ENCODE measurements at regions not wholly inside any gene's neighbourhood (a gene's known extent, or its start where the extent isn't known, plus 50 kb on each side); places are given as distances from the start of the nearest gene placed in this dataset.

DNA sequence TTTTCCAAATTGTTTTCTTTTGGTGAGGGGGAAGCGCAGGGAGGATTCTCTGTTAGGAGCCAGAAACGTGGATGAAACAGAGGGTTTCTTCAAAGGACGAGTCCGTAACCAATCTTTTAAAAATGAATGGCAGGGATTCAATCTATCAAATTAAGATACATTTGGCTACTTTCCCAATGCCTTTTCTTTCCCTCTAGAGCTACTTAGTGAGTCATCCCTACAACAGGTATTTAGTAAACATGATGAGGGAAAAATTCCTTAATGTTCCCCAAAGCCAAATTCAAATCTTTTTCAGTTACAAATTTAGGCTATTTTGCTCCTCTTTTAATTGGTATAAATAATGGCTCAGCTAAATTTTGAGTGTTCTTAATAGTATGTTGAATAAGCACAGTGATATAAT is 366.4 kb upstream of the RIOK2 start:
- no peak for DNase-seq
- Histone ChIP-seq H3K4me3 (no peak overlapping the region), H3K27me3 (ENCODE audit: low read depth) (no peaks in the 10 kb centered on the region), H3K36me3 (no peaks in the 10 kb centered on the region), H3K4me1 (peaks cover 9% of the 10 kb centered on the region), H3K27ac (replicated peaks) (no peak overlapping the region), H3K9me3 (replicated peaks) (no peaks in the 10 kb centered on the region)
- TF ChIP-seq CTCF (IDR thresholded peaks at IDR 0.05; ENCODE audit: borderline replicate concordance): no peak
- intact Hi-C loops (cut with micrococcal nuclease): no loop called here

DNA sequence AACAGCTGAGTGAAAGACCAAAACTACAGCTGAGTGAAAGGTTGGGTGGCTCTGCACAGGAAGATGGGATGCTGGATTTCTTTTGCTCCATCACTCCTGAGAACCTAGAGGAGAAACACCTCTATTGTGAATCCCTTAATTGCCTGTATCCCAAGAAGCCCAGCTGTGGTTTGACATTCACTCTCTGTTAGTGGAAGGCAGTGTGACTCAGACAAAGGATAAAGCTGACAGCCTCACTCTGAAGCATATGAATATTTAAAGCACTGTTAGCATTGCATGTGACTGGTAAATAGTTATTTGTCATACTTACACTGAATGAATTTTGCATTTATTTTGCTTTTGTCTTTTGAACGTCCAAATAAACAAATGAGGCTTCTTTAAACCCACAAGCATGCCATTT is 367.1 kb upstream of the RIOK2 start:
- H3K27ac ChIP-seq (replicated peaks): no peak overlapping the region
- no peaks in the 10 kb centered on the region for H3K27me3 ChIP-seq (ENCODE audit: low read depth)
- no peak overlapping the region for H3K4me3 ChIP-seq
- H3K9me3 ChIP-seq (replicated peaks): no peaks in the 10 kb centered on the region
- no peaks in the 10 kb centered on the region for H3K36me3 ChIP-seq
- no peak for TF ChIP-seq CTCF (IDR thresholded peaks at IDR 0.05; ENCODE audit: borderline replicate concordance)
- H3K4me1 ChIP-seq: peaks cover 9% of the 10 kb centered on the region
- intact Hi-C loops (cut with micrococcal nuclease): no loop called here
- DNase-seq: no peak

- DNase-seq: no peak
- no peaks in the 10 kb centered on the region for H3K9me3 ChIP-seq (replicated peaks)
- no peak for TF ChIP-seq CTCF (IDR thresholded peaks at IDR 0.05; ENCODE audit: borderline replicate concordance)
- H3K36me3 ChIP-seq: no peaks in the 10 kb centered on the region
- H3K4me1 ChIP-seq: peaks cover 7% of the 10 kb centered on the region
- intact Hi-C loops (cut with micrococcal nuclease): no loop called here
- no peaks in the 10 kb centered on the region for H3K27me3 ChIP-seq (ENCODE audit: low read depth)
- H3K4me3 ChIP-seq: no peak overlapping the region
- no peak overlapping the region for H3K27ac ChIP-seq (replicated peaks)
Measured at GRCh38 chr5:97550818-97551217, 367.8 kb upstream of the RIOK2 start.

DNA sequence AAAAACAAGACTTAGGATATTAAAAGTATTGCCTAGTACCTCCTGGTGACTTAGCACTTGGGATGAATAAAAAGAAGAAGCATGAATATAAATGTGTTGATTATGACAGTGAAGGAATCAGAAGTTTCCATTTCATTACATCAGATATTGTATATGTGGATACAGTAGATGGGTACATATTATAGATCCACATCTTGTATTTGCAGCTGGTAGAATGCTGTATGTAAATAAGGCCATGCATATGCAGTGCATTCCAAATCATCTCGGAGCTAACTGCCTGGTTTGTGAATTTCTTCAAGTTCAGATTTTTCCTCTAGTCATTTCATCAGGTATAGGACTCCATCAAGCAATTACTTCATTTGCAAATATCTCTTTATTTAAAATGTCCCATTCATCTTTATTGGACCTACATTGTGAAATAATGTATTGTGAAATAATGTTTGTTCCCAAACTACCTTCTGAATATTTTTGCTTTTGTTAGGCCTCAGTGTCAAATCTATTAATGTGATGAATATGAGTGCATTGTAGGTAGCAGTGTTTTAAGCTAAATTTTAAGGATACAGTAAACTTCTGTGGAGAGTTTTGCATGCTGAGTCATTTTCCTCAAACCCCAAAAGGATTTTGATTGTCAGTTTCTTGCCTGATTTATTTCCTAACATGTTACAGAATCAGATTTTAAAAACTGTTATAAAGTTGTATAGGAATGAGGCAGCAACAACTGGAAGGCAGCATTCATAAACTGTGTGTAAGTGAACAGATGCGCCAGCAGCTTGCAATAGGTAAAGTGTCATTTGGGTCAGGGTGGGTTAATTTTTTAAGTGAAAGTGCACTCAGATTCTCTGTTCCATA is 370.8 kb upstream of the RIOK2 start:
- no peaks in the 10 kb centered on the region for H3K4me1 ChIP-seq
- no peak for DNase-seq
- intact Hi-C loops (cut with micrococcal nuclease): no loop called here
- no peaks in the 10 kb centered on the region for H3K9me3 ChIP-seq (replicated peaks)
- H3K4me3 ChIP-seq: no peak overlapping the region
- no peak for TF ChIP-seq CTCF (IDR thresholded peaks at IDR 0.05; ENCODE audit: borderline replicate concordance)
- no peaks in the 10 kb centered on the region for H3K27me3 ChIP-seq (ENCODE audit: low read depth)
- no peak overlapping the region for H3K27ac ChIP-seq (replicated peaks)
- no peaks in the 10 kb centered on the region for H3K36me3 ChIP-seq

- Histone ChIP-seq H3K36me3 (no peaks in the 10 kb centered on the region), H3K4me1 (no peaks in the 10 kb centered on the region), H3K4me3 (no peak overlapping the region), H3K27ac (replicated peaks) (no peak overlapping the region), H3K27me3 (ENCODE audit: low read depth) (no peaks in the 10 kb centered on the region), H3K9me3 (replicated peaks) (no peaks in the 10 kb centered on the region)
- intact Hi-C loops (cut with micrococcal nuclease): no loop called here
- no peak for TF ChIP-seq CTCF (IDR thresholded peaks at IDR 0.05; ENCODE audit: borderline replicate concordance)
- DNase-seq: no peak
Measured at GRCh38 chr5:97554977-97555643, 372.1 kb upstream of the RIOK2 start.
